ENCODE measurements at regions not wholly inside any gene's neighbourhood (a gene's known extent, or its start where the extent isn't known, plus 50 kb on each side); places are given as distances from the start of the nearest gene placed in this dataset.
"Not testable (repeated sequence)": the region's sequence is repeated elsewhere in the genome, so short reads cannot be mapped to it uniquely, and the experiment has no call there.

DNA sequence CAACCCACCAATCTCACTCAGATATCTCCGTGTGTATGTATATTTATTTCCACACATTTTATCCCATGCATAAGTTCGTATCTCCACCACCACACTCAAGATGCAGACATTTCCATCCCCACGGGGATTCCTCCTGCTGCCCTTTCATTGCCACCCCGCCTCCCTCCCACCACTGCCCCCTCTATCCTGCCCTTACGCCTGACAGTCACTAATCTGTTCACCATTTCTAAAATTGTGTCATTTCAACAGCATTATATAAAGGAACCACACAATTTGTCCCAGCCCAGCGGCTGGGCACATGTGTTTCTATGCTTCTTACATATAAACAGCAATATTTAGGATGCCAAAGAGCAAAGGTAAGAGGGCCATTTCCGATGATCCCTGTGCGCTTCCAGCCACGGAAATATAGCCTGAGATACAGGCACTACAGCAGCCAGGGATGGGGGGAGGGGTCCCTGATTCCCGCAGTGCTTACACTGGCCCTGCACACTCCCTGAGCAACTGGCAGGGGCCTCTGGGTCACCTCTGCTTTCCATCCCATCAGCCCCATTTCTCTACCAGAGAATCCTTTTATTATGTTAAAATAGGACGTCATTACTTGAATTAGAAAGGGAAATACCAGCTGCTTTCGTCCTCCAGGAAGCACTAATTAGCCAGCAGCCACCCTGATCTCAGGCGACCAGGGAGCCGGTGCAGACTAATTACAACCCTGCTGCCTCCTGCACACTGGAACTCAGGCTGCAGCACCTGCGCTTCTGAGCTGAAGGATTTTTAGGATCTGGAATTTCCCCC is 372.0 kb upstream of the ATP10A start:
- TF ChIP-seq CTCF (IDR thresholded peaks at IDR 0.05; ENCODE audit: low read depth, low read length), result no peak
- DNase-seq (ENCODE audit: low read depth, low spot score), result no peak
- in situ Hi-C loops (cut with HindIII; ENCODE audit: low sequenced_read_pairs), result no loop called here
- H3K4me3 ChIP-seq (ENCODE audit: low read depth, low read length), result no peak overlapping the region

DNA sequence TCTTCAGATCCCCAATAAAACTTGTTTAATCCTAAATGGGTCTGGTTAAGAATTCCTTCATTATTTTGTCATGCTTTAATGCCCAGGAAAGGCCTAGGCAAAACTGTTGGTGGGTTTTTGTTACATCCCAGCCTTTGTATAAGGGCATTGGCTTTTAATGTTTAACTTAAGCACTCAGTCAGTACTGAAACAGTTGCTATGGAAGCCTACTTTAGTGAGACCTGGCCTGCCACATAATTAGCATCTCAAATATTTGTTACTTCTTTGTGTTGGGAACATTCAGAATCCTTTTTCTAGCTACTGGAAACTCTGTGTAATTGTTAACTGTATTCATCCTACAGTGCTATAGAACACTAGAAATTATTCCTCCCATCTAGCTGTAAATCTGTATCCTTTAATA is 369.6 kb upstream of the ATP10A start:
- no peak for DNase-seq (ENCODE audit: low read depth, low spot score)
- in situ Hi-C loops (cut with HindIII; ENCODE audit: low sequenced_read_pairs), result no loop called here
- no peak overlapping the region for H3K4me3 ChIP-seq (ENCODE audit: low read depth, low read length)
- TF ChIP-seq CTCF (IDR thresholded peaks at IDR 0.05; ENCODE audit: low read depth, low read length), result no peak

DNA sequence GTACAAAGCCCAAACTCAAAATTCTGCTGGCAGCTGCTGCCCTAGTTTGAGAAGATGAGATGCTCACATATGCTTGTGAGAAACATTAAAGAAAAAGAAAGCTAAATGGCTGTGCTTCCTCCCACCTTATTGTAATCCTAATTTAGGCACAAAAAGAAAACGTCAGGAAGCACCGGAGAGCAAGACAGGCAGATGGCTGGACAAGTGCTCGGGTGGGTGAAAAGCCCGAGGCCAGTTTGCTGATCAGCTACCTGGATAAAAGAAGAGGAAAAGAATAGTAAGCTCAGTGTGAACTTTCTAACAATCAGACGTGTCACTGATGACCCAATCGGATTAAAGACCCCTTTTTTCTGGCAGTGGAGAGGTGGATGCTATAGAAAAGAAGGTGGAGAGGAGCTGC is 368.0 kb upstream of the ATP10A start:
- TF ChIP-seq CTCF (IDR thresholded peaks at IDR 0.05; ENCODE audit: low read depth, low read length), result no peak
- DNase-seq (ENCODE audit: low read depth, low spot score), result no peak
- in situ Hi-C loops (cut with HindIII; ENCODE audit: low sequenced_read_pairs), result no loop called here
- H3K4me3 ChIP-seq (ENCODE audit: low read depth, low read length), result no peak overlapping the region

DNA sequence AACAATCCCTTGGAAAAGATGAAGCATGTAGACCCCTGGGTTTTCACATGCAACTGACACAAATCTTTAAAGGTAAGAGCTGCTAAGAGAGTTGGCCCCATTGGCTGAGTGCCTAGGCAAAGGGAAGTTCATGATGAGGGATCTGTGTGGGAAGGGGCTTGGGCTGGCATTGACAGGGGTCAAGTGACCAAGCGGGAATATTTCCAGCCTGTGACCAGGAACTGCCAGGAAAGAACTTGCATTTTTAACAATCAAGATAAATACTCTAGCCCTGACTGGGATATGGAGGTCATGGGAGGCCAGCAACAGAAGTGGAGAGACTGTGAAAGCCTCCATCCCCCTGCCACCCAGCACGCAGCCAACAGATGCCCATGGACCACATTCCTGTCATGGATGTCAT is 361.1 kb upstream of the ATP10A start:
- DNase-seq (ENCODE audit: low read depth, low spot score), result no peak
- no peak for TF ChIP-seq CTCF (IDR thresholded peaks at IDR 0.05; ENCODE audit: low read depth, low read length)
- in situ Hi-C loops (cut with HindIII; ENCODE audit: low sequenced_read_pairs), result no loop called here
- no peak overlapping the region for H3K4me3 ChIP-seq (ENCODE audit: low read depth, low read length)

DNA sequence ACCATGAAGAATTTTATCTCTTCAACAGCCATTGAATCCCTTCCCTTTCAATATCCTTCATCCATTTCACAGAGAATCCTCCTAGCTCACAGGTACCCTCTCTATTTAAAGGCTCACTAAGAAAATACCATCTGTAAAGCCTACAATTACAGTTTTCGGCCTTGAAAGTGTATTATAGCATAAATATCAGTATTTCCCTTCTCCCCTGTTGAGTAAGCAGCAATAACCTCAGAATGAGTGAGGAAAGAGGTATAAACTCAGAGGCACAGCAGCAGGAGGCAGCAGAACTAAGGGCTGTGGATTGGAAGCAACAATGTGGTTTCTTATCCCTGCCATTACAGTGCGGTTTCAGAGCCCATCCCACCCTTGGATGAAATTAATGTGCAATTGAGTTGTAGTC is 360.6 kb upstream of the ATP10A start:
- no peak for TF ChIP-seq CTCF (IDR thresholded peaks at IDR 0.05; ENCODE audit: low read depth, low read length)
- in situ Hi-C loops (cut with HindIII; ENCODE audit: low sequenced_read_pairs), result no loop called here

DNA sequence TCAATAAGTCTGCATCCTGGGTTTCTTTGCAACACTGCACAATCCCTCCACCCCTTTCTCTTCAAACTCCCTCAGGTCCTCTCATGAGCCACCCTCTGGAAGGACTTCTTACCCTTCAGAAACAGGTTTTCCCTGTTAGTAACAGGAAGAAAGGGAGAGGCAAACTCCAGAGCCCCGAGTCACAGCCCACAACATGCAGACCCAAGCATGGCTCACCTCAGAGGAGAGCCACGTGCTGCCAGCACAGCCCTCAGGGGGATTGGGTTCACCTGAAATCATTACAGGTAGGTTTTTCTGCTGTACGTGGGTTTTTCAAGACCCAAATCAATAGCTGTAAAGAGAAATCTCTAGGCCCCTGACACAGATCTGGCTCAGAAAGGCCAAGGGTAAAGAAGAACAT is 359.7 kb upstream of the ATP10A start:
- TF ChIP-seq CTCF (IDR thresholded peaks at IDR 0.05; ENCODE audit: low read depth, low read length), result no peak
- no peak overlapping the region for H3K4me3 ChIP-seq (ENCODE audit: low read depth, low read length)
- no peak for DNase-seq (ENCODE audit: low read depth, low spot score)
- in situ Hi-C loops (cut with HindIII; ENCODE audit: low sequenced_read_pairs), result no loop called here

More for the DNA sequence above, 360.6 kb upstream of the ATP10A start:
- no peak for DNase-seq (ENCODE audit: low read depth, low spot score)
- H3K4me3 ChIP-seq (ENCODE audit: low read depth, low read length), result no peak overlapping the region

GRCh38 chr15:26217043-26217442 is 353.9 kb upstream of the ATP10A start:
- in situ Hi-C loops (cut with HindIII; ENCODE audit: low sequenced_read_pairs); H3K4me3 ChIP-seq (ENCODE audit: low read depth, low read length); DNase-seq (ENCODE audit: low read depth, low spot score): not testable (repeated sequence)
